Karpas-422 (cell line): ENCODE measurements at regions not wholly inside any gene's neighbourhood (a gene's known extent, or its start where the extent isn't known, plus 50 kb on each side); places are given as distances from the start of the nearest gene placed in this dataset.

Experiments
- DNase-seq: peaks from one replicate; pipeline ENCODE4 v3.0.0-alpha.2; 2015
- H2AFZ ChIP-seq: fragments of 200-600 bp; sonication (generic); 2 replicates; pipeline ENCODE4 v1.6.1; 2014; ENCODE audit warnings: antibody characterized with exemption, low read length, mixed read lengths
- H3K27ac ChIP-seq: fragments of 200-600 bp; sonication (generic); 2 replicates; pipeline ENCODE4 v1.5.1; 2014; ENCODE audit warnings: mild to moderate bottlenecking, low read length, moderate library complexity
- H3K27me3 ChIP-seq: fragments of 200-600 bp; sonication (generic); 2 replicates; pipeline ENCODE4 v1.6.1; 2014; ENCODE audit warnings: low read length, mixed read lengths
- H3K36me3 ChIP-seq: fragments of 200-600 bp; sonication (generic); 2 replicates; pipeline ENCODE4 v1.6.1; 2014; ENCODE audit warnings: low read length, mixed read lengths; ENCODE audit not compliant: insufficient read depth
- H3K4me1 ChIP-seq: fragments of 200-600 bp; sonication (generic); 2 replicates; pipeline ENCODE4 v1.6.1; 2014; ENCODE audit warnings: mild to moderate bottlenecking, low read length, mixed read lengths
- H3K4me2 ChIP-seq: fragments of 200-600 bp; sonication (generic); 2 replicates; pipeline ENCODE4 v1.6.1; 2014; ENCODE audit warnings: low read length, low read depth, mild to moderate bottlenecking; ENCODE audit not compliant: poor library complexity, severe bottlenecking
- H3K4me3 ChIP-seq: fragments of 200-600 bp; sonication (generic); 2 replicates; pipeline ENCODE4 v1.5.1; 2014; ENCODE audit warnings: mild to moderate bottlenecking, antibody characterized with exemption, low read length, mixed read lengths
- H3K79me2 ChIP-seq: fragments of 200-600 bp; sonication (generic); 2 replicates; pipeline ENCODE4 v1.6.1; 2014; ENCODE audit warnings: mild to moderate bottlenecking, low read length, mixed read lengths
- H3K9ac ChIP-seq: fragments of 200-600 bp; sonication (generic); 2 replicates; pipeline ENCODE4 v1.6.0; 2014; ENCODE audit warnings: low read length
- H3K9me2 ChIP-seq: fragments of 200-600 bp; sonication (generic), shearing (Covaris generic); replicated peaks from 2 replicates; pipeline ENCODE4 v1.6.0; 2014; ENCODE audit warnings: mild to moderate bottlenecking, low read length, moderate library complexity; ENCODE audit not compliant: insufficient read depth
- H3K9me3 ChIP-seq: fragments of 300-700, 200-600 bp; sonication (generic); 2 replicates; pipeline ENCODE4 v1.6.1; 2014; ENCODE audit warnings: low read length, mixed read lengths
- H4K20me1 ChIP-seq: fragments of 200-600 bp; sonication (generic); 2 replicates; pipeline ENCODE4 v1.6.1; 2014; ENCODE audit warnings: mild to moderate bottlenecking, antibody characterized with exemption, low read length, low read depth; ENCODE audit not compliant: insufficient read depth

DNA sequence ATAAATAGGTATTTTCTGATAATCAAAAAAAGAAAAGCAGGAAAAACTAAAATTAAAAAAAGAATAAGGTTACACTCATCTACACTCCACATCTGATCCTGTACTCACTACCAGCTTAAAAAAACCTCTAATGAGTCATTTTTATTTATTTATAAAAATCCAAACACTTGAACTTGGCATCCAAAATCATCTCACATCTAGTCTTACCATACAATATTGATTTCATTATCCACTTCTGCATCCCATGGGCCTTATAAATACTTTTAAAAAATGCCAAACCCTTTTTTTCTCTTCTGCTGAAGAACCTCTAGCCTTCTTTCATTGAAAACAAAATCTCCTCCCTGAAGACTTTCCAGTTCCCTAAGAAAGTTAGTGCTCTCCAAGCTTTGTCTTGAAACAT lies 109.7 kb downstream of the TMTC3 start:
- Histone ChIP-seq H3K9me3 (no peaks in the 10 kb centered on the region), H3K9me2 (no peaks in the 10 kb centered on the region), H3K79me2 (no peaks in the 10 kb centered on the region), H3K4me2 (no peak overlapping the region), H3K27ac (no peak overlapping the region), H3K4me3 (no peak overlapping the region), H3K27me3 (no peaks in the 10 kb centered on the region), H4K20me1 (no peaks in the 10 kb centered on the region), H3K9ac (no peak overlapping the region), H3K36me3 (no peaks in the 10 kb centered on the region), H3K4me1 (no peaks in the 10 kb centered on the region), H2AFZ (no peak overlapping the region)
- DNase-seq, result no peak

DNA sequence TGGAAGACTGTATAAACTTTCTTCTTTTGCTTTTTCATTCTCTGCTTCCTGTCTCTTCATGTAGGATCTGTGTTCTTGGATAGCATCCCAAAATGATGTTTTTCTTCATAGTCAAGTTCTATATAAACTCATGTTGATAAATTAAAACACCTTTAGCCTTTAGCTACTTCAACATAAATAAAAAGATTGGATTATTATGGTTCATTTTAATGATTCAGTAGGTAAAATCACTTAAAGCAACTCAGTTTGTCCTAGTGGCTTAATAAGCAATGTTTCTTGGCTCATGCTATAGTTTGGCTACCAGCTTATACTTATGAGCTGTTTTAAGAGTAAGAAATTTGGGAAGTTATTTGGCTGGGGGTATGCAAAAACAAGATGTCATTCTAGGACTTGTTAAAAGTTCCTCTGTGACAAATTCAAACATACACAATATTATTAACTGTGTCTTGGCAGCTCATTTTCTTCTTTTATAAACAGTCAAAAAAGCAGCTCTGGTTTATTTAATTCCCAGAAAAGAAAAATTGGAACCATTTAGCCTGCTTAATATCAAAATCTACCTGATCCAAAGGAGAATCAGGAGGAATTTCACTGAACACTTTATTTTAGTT lies 111.4 kb downstream of the TMTC3 start:
- DNase-seq, result peak; percentile 34
- H2AFZ ChIP-seq, result no peak overlapping the region

DNA sequence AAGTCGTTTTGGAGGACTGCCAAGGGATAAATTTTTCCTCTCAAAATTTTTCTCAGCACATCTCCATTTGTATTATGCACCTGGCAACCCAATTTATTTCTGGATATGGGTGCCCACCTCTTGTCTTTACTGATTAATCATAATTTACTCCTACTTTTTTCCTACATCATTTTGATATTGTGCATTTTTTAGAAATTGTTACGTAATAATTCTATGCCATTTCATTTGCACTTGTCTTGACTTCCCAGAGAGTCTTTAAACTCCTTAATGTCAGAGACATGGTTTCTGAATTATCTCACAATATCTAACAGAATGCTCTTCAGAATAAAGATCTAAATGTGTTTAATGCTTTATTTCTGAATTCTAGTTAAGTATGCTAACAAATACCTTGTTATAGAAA lies 113.1 kb downstream of the TMTC3 start:
- no peaks in the 10 kb centered on the region for H3K9me3 ChIP-seq
- no peaks in the 10 kb centered on the region for H3K36me3 ChIP-seq
- H3K4me3 ChIP-seq, result no peak overlapping the region
- H3K9ac ChIP-seq, result no peak overlapping the region
- no peaks in the 10 kb centered on the region for H3K79me2 ChIP-seq
- no peaks in the 10 kb centered on the region for H3K4me1 ChIP-seq
- no peak overlapping the region for H2AFZ ChIP-seq
- H3K4me2 ChIP-seq, result no peak overlapping the region
- no peaks in the 10 kb centered on the region for H4K20me1 ChIP-seq
- no peaks in the 10 kb centered on the region for H3K9me2 ChIP-seq
- H3K27ac ChIP-seq, result no peak overlapping the region
- H3K27me3 ChIP-seq, result no peaks in the 10 kb centered on the region
- peak; percentile 6 for DNase-seq

More for the DNA sequence above, 111.4 kb downstream of the TMTC3 start:
- Histone ChIP-seq H3K9ac (no peak overlapping the region), H3K79me2 (no peaks in the 10 kb centered on the region), H3K36me3 (no peaks in the 10 kb centered on the region), H3K9me2 (no peaks in the 10 kb centered on the region), H3K9me3 (no peaks in the 10 kb centered on the region), H4K20me1 (no peaks in the 10 kb centered on the region), H3K4me1 (no peaks in the 10 kb centered on the region), H3K4me3 (no peak overlapping the region), H3K4me2 (no peak overlapping the region), H3K27me3 (no peaks in the 10 kb centered on the region), H3K27ac (no peak overlapping the region)

DNA sequence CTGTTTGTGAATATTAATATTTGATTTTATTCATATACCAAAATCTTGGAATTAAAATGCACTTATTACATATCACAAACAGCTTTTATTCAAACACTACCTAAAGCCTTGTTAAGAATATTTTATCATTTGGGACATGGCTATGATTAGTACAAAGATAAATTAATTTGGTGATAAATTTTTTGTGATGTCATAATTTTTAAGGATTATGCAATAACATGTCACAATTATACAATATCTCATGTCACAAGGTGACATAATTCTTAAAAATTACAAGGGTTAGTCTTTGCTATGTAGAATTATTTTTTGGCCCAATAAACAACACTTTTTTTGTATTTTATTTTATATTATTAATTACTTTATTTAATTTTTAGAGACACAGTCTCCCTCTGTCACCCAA lies 113.7 kb downstream of the TMTC3 start:
- Histone ChIP-seq H4K20me1 (no peaks in the 10 kb centered on the region), H3K36me3 (no peaks in the 10 kb centered on the region), H3K27ac (no peak overlapping the region), H3K79me2 (no peaks in the 10 kb centered on the region), H3K9me2 (no peaks in the 10 kb centered on the region), H2AFZ (no peak overlapping the region), H3K4me1 (no peaks in the 10 kb centered on the region), H3K9ac (no peak overlapping the region), H3K27me3 (no peaks in the 10 kb centered on the region), H3K4me3 (no peak overlapping the region), H3K9me3 (no peaks in the 10 kb centered on the region), H3K4me2 (no peak overlapping the region)
- DNase-seq, result no peak

DNA sequence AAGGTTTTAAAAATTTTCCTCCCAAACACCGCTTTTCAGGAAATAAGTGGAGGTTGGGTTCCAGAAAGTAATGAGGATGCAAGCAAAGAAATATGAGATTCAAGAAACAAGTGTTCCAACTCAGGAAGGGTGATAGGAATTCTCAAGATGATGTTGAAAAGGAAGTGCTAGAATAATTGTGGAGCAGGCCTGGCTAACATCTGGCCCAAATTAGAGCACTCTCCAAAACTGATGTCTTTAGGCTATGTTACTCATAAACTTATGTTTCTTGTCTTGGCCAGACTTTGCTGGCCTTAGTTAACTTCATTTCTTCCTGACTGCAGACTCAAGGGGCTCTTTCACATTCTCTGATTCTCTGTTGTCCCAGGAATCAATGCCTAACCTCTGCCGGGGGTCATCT lies 116.3 kb downstream of the TMTC3 start:
- H3K9me2 ChIP-seq, result no peaks in the 10 kb centered on the region
- no peaks in the 10 kb centered on the region for H3K9me3 ChIP-seq
- DNase-seq, result peak; percentile 2
- H3K4me2 ChIP-seq, result no peak overlapping the region
- no peak overlapping the region for H3K9ac ChIP-seq
- H3K27ac ChIP-seq, result no peak overlapping the region
- H3K36me3 ChIP-seq, result no peaks in the 10 kb centered on the region
- no peaks in the 10 kb centered on the region for H3K79me2 ChIP-seq
- H2AFZ ChIP-seq, result no peak overlapping the region
- no peaks in the 10 kb centered on the region for H3K27me3 ChIP-seq
- H3K4me3 ChIP-seq, result no peak overlapping the region
- H3K4me1 ChIP-seq, result no peaks in the 10 kb centered on the region
- H4K20me1 ChIP-seq, result no peaks in the 10 kb centered on the region

DNA sequence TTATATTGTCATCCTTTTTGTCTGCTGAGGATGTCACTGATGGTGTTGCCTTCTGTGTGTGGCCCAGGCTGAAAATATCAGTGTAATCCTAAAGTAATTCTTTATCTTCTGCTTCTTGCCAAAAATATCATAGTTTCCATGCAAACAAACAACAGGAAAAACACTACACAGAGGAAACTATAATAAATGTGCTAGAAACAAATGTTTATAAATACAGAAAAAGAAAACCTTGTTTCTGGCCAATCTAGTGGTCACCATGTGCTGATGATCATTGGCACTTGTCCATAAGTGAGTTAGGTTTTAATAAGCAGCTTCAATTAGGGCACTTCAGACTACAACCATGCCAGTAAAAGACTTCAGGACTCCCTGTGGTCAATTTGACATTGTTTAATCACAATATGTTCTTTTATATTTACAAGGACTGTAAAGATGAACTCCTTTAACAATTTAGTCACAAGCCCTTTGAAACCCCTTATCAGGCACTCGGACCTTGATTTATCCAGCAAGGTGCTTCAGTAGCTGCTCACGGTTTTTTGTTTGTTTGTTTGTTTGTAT lies 124.8 kb downstream of the TMTC3 start:
- no peaks in the 10 kb centered on the region for H3K9me2 ChIP-seq
- no peak overlapping the region for H3K4me2 ChIP-seq
- H4K20me1 ChIP-seq, result no peaks in the 10 kb centered on the region
- no peaks in the 10 kb centered on the region for H3K27me3 ChIP-seq
- no peak overlapping the region for H3K27ac ChIP-seq
- no peaks in the 10 kb centered on the region for H3K79me2 ChIP-seq
- peak; percentile 19 for DNase-seq
- H3K9ac ChIP-seq, result no peak overlapping the region
- no peaks in the 10 kb centered on the region for H3K9me3 ChIP-seq
- H3K36me3 ChIP-seq, result no peaks in the 10 kb centered on the region
- H3K4me3 ChIP-seq, result no peak overlapping the region
- H2AFZ ChIP-seq, result no peak overlapping the region
- H3K4me1 ChIP-seq, result no peaks in the 10 kb centered on the region

DNA sequence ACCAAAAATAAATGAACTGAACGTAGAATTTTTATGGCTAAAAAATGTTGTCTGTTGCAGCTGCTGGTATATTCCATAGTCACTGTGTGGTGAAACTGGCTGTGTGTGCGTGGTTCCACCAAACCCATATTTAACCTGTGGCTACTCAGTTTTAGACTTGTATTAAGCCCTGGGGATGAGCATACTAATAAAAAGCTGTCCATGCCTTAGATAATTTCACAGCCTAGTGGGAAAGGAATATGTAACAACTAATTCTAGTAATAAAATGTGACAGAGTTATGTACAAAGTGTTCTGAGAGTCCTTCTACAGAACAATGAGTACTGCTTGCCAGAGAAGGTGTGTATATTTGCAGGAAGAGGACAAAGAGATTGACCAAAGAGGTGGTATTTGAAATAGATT lies 125.5 kb downstream of the TMTC3 start:
- peak; percentile 27 for DNase-seq
- no peak overlapping the region for H2AFZ ChIP-seq

DNA sequence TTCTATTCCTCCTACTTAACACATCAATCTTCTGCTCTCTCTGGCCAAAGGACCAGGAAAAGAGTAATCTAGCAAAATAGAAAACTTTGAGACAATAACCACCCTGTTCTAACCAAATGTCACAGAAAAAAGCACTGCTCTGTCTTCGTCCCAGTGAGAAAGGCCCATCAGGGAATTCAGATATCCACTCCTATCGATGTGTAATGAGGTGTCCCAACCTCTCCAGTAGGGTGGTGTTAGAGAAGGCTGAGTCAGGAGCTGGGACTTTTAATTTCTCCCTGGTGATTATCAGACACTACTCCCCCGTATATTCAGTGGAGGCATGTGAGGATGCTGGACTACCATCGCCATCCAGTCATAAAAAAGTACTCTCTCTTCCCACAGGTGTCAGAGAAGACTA lies 130.3 kb downstream of the TMTC3 start:
- H2AFZ ChIP-seq, result no peak overlapping the region
- DNase-seq, result peak; percentile 12
- no peaks in the 10 kb centered on the region for H4K20me1 ChIP-seq
- H3K27ac ChIP-seq, result no peak overlapping the region
- H3K9me2 ChIP-seq, result no peaks in the 10 kb centered on the region
- H3K9me3 ChIP-seq, result no peaks in the 10 kb centered on the region
- no peak overlapping the region for H3K4me3 ChIP-seq
- H3K79me2 ChIP-seq, result no peaks in the 10 kb centered on the region
- H3K4me1 ChIP-seq, result no peaks in the 10 kb centered on the region
- H3K4me2 ChIP-seq, result no peak overlapping the region
- H3K9ac ChIP-seq, result no peak overlapping the region
- H3K36me3 ChIP-seq, result no peaks in the 10 kb centered on the region
- no peaks in the 10 kb centered on the region for H3K27me3 ChIP-seq

More for the DNA sequence above, 125.5 kb downstream of the TMTC3 start:
- H3K27me3 ChIP-seq, result no peaks in the 10 kb centered on the region
- H3K9ac ChIP-seq, result no peak overlapping the region
- no peak overlapping the region for H3K4me3 ChIP-seq
- no peaks in the 10 kb centered on the region for H3K79me2 ChIP-seq
- H3K9me3 ChIP-seq, result no peaks in the 10 kb centered on the region
- no peaks in the 10 kb centered on the region for H3K9me2 ChIP-seq
- H3K4me1 ChIP-seq, result no peaks in the 10 kb centered on the region
- H3K4me2 ChIP-seq, result no peak overlapping the region
- H3K36me3 ChIP-seq, result no peaks in the 10 kb centered on the region
- no peaks in the 10 kb centered on the region for H4K20me1 ChIP-seq
- no peak overlapping the region for H3K27ac ChIP-seq
